MCF 10A (cell line): ENCODE measurements at regions not wholly inside any gene's neighbourhood (a gene's known extent, or its start where the extent isn't known, plus 50 kb on each side); places are given as distances from the start of the nearest gene placed in this dataset.
A peak's percentile ranks its signal among the peaks of the same experiment; 100 is the strongest.

Experiments used
- BruUV-seq: library from RNA; stranded (reverse); fragments of 400-500 nt; replicated peaks from 2 replicates; lab custom pipeline; 2021; lab: Mats Ljungman, UMichigan
- CTCF ChIA-PET: fragments of 300-600 bp; sonication (Branson Sonifier 250); formaldehyde crosslinking; extraction: SDS; loops from one replicate; lab custom pipeline; 2021; ENCODE audit warnings: antibody characterized with exemption, inconsistent platforms; lab: Yijun Ruan, JAX
- POLR2A ChIA-PET: fragments of 300-600, 350-650 bp; sonication (Branson Sonifier 250); formaldehyde crosslinking; extraction: SDS; loops from one replicate; lab custom pipeline; 2020; ENCODE audit warnings: antibody characterized with exemption, inconsistent platforms; lab: Yijun Ruan, JAX
- DNase-seq: peaks from one replicate; pipeline ENCODE4 v3.0.0-alpha.2; 2018; ENCODE audit not compliant: unreplicated experiment
- H3K27ac Mint-ChIP-seq: one replicate; pipeline ENCODE4 v1.8.0; 2022; ENCODE audit warnings: mild to moderate bottlenecking, low read depth, mixed read lengths; ENCODE audit not compliant: unreplicated experiment
- H3K27me3 Mint-ChIP-seq: one replicate; pipeline ENCODE4 v1.8.0; 2022; ENCODE audit warnings: mixed read lengths; ENCODE audit not compliant: insufficient read depth, unreplicated experiment
- H3K36me3 Mint-ChIP-seq: one replicate; pipeline ENCODE4 v1.8.0; 2022; ENCODE audit warnings: mild to moderate bottlenecking, moderate library complexity, mixed read lengths; ENCODE audit not compliant: insufficient read depth, unreplicated experiment
- H3K4me1 Mint-ChIP-seq: one replicate; pipeline ENCODE4 v1.8.0; 2022; ENCODE audit warnings: mixed read lengths; ENCODE audit not compliant: insufficient read depth, unreplicated experiment
- H3K4me3 Mint-ChIP-seq: one replicate; pipeline ENCODE4 v1.8.0; 2022; ENCODE audit warnings: mild to moderate bottlenecking, moderate library complexity, mixed read lengths; ENCODE audit not compliant: unreplicated experiment
- H3K9me3 Mint-ChIP-seq: one replicate; pipeline ENCODE4 v1.8.0; 2022; ENCODE audit warnings: mixed read lengths; ENCODE audit not compliant: unreplicated experiment
- intact Hi-C: fragments of 100-400 bp; cut with micrococcal nuclease; formaldehyde crosslinking; loops from 2 replicates; pipeline ENCODE4 v1.14.1; 2022
- TF ChIP-seq, protein P1 (sequence below): fragments of 200-600 bp; IDR thresholded peaks from one replicate; pipeline ENCODE4 v1.8.0; 2022; ENCODE audit warnings: antibody characterized with exemption, mild to moderate bottlenecking; ENCODE audit not compliant: unreplicated experiment

DNA sequence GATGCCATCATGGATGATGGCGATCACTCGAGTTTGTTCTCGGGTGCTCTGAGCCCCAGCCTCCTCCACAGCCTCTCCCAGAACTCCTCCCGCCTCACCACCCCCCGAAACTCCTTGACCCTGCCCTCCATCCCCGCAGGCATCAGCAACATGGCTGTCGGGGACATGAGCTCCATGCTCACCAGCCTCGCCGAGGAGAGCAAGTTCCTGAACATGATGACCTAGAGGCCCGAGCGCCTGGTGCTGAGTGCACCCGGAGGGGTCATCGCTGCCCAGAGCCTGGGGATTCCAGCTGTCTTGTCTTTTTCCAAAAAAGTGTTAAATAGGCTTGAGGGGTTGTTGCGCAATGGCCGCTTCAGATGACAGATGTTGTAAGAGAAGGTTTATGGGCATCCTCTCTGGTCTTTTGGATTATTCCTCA is 254.8 kb downstream of the GLI2 start:
- no peak overlapping the region for H3K4me3 Mint-ChIP-seq
- H3K9me3 Mint-ChIP-seq, result no peaks in the 10 kb centered on the region
- TF ChIP-seq, protein P1, sequence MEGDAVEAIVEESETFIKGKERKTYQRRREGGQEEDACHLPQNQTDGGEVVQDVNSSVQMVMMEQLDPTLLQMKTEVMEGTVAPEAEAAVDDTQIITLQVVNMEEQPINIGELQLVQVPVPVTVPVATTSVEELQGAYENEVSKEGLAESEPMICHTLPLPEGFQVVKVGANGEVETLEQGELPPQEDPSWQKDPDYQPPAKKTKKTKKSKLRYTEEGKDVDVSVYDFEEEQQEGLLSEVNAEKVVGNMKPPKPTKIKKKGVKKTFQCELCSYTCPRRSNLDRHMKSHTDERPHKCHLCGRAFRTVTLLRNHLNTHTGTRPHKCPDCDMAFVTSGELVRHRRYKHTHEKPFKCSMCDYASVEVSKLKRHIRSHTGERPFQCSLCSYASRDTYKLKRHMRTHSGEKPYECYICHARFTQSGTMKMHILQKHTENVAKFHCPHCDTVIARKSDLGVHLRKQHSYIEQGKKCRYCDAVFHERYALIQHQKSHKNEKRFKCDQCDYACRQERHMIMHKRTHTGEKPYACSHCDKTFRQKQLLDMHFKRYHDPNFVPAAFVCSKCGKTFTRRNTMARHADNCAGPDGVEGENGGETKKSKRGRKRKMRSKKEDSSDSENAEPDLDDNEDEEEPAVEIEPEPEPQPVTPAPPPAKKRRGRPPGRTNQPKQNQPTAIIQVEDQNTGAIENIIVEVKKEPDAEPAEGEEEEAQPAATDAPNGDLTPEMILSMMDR, result no peak
- H3K4me1 Mint-ChIP-seq, result no peaks in the 10 kb centered on the region
- intact Hi-C loops, result no loop called here
- H3K27me3 Mint-ChIP-seq, result no peaks in the 10 kb centered on the region
- H3K36me3 Mint-ChIP-seq, result no peaks in the 10 kb centered on the region
- H3K27ac Mint-ChIP-seq, result no peak overlapping the region
- ChIA-PET CTCF (interaction anchor here (0.6 to 0.7 kb wide), 3 partner anchors 15 to 275 kb away, joined by 3 read pairs; no protein-coding TSS in a partner anchor), POLR2A (interaction anchor here (0.6 kb wide), 1 partner anchor 518 kb away, joined by 3 read pairs; no protein-coding TSS in a partner anchor)
- BruUV-seq, result no TSS peak
- DNase-seq, result peak; percentile 35

DNA sequence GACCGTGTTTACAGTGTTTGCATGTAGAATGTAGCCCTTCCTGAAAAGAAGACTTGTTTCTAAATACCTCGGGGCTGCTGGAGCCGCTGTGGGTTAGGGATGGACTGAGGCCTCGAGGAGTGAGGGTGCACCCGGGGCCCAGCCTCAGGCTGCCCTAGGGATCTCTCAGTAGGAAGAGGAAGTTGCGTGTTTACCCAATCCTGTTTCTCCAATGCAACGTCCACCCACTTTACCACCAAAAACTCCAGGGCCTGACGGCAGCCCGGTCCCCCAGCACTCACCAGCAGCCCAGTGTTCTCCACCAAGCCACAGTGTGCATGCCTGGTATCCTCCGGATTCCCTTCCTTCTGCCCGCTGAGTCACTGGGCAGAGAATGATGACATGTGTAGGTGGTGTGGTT is 255.8 kb downstream of the GLI2 start:
- no peak overlapping the region for H3K4me3 Mint-ChIP-seq
- H3K4me1 Mint-ChIP-seq, result no peaks in the 10 kb centered on the region
- BruUV-seq, result no TSS peak
- H3K9me3 Mint-ChIP-seq, result no peaks in the 10 kb centered on the region
- H3K36me3 Mint-ChIP-seq, result no peaks in the 10 kb centered on the region
- no peaks in the 10 kb centered on the region for H3K27me3 Mint-ChIP-seq
- intact Hi-C loops, result no loop called here
- CTCF ChIA-PET, result no interaction called here
- TF ChIP-seq, protein P1, result no peak
- POLR2A ChIA-PET, result no interaction called here
- DNase-seq, result no peak
- no peak overlapping the region for H3K27ac Mint-ChIP-seq

DNA sequence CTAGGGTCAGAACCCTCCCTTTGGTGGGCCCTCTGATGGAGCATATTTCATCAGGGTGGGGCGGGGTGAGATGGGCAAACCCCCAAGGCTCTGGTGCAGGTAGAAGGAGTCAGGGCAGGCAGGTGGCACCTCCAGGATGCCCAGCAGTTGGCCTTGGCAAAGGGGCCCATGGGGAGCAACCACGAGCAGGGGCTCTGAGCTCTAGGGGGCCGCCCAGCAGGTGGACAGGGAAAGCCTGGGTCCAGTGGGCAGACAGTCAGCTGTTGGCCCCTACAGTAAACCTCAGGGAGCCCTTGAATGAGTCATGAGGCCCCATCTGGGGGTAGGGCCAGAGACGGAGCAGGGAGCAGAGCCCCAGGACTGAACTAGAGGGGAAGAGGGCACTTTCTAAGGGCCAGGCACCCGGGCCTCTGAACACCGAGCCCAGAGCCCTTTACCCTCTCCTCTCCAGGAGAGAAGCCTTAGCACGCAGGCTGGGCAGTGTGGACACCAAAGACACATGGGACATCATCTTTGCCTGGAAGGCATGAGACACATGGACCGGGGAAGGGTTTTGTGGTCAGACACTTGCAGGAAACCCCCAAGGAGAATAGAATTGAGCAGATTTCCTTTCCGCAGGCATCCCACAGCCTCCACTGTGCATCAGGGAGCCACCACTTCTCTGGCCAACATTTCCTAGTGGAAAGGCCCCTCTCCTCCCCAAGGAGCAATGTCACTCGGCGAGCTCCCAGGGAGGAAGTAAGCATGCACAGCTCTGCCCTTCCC is 257.3 kb downstream of the GLI2 start:
- no peaks in the 10 kb centered on the region for H3K36me3 Mint-ChIP-seq
- ChIA-PET CTCF (no interaction called here), POLR2A (no interaction called here)
- no peak for DNase-seq
- no peaks in the 10 kb centered on the region for H3K9me3 Mint-ChIP-seq
- no peak overlapping the region for H3K27ac Mint-ChIP-seq
- H3K27me3 Mint-ChIP-seq, result no peaks in the 10 kb centered on the region
- H3K4me3 Mint-ChIP-seq, result no peak overlapping the region
- BruUV-seq, result no TSS peak
- no peaks in the 10 kb centered on the region for H3K4me1 Mint-ChIP-seq
- intact Hi-C loops, result no loop called here
- TF ChIP-seq, protein P1, result no peak

DNA sequence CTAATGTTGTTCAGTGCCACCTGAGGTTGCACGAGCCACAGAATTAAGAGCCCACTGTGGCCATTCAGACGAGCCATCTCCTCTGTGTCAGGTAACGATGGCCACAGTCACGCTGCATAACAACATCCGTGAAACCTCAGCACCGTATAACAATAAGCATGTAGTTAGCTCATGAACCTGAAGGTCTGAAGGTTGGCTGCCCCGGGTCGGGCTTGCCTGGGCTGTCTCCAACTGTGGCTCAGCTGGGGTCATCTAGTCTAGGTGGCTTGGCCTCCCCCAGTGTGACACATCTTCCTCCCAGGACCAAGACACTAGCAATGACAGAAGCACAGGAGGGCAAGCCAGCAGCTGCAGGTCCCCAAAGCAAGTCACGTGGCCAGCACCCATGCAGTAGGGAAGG is 258.0 kb downstream of the GLI2 start:
- POLR2A ChIA-PET, result no interaction called here
- no TSS peak for BruUV-seq
- H3K36me3 Mint-ChIP-seq, result no peaks in the 10 kb centered on the region
- no peaks in the 10 kb centered on the region for H3K9me3 Mint-ChIP-seq
- TF ChIP-seq, protein P1, result no peak
- CTCF ChIA-PET, result no interaction called here
- DNase-seq, result no peak
- no peaks in the 10 kb centered on the region for H3K4me1 Mint-ChIP-seq
- no peak overlapping the region for H3K27ac Mint-ChIP-seq
- H3K4me3 Mint-ChIP-seq, result no peak overlapping the region
- H3K27me3 Mint-ChIP-seq, result no peaks in the 10 kb centered on the region
- intact Hi-C loops, result no loop called here
